SK-N-SH (cell line): ENCODE measurements at regions not wholly inside any gene's neighbourhood (a gene's known extent, or its start where the extent isn't known, plus 50 kb on each side); places are given as distances from the start of the nearest gene placed in this dataset.

Experiments used
- CTCF ChIA-PET: fragments of 300-600, 350-600 bp; formaldehyde crosslinking; extraction: SDS; loops from one replicate; lab custom pipeline; 2021; lab: Yijun Ruan, JAX
- POLR2A ChIA-PET: fragments of 350-600 bp; sonication (Branson Sonifier 250); formaldehyde crosslinking; extraction: SDS; loops from one replicate; lab custom pipeline; 2020; ENCODE audit warnings: antibody characterized with exemption, inconsistent platforms; lab: Yijun Ruan, JAX
- DNase-seq: peaks from one replicate; pipeline ENCODE4 v3.0.0; 2012
- H2AFZ ChIP-seq: fragments of 200-600 bp; sonication (generic); 2 replicates; pipeline ENCODE4 v1.8.1; 2016; ENCODE audit warnings: antibody characterized with exemption, mild to moderate bottlenecking, low read depth
- H3F3A ChIP-seq: fragments of 200-600 bp; sonication (generic); replicated peaks from 2 replicates; pipeline ENCODE3; 2016; ENCODE audit warnings: antibody characterized with exemption, mild to moderate bottlenecking; ENCODE audit not compliant: insufficient read depth
- H3K27ac ChIP-seq, 2 experiments: fragments of 200-500 bp in 1 of 2; fragments of 200-600 bp in 1 of 2; sonication (Bioruptor generic) in 1 of 2; sonication (generic), shearing (Covaris generic) in 1 of 2; 2 replicates each; pipeline versions ENCODE4 v1.5.1 to v1.6.1; 2014 to 2016; ENCODE audit warnings: low read depth in 2 of 2, inconsistent platforms in 1 of 2, low read length in 1 of 2, mild to moderate bottlenecking in 1 of 2, mixed read lengths in 1 of 2
- H3K27me3 ChIP-seq: fragments of 200-600 bp; sonication (generic), shearing (Covaris generic); 2 replicates; pipeline ENCODE4 v1.6.1; 2016; ENCODE audit warnings: mixed run types; ENCODE audit not compliant: insufficient read depth
- H3K36me3 ChIP-seq, 2 experiments: fragments of 200-500 bp in 1 of 2; fragments of 200-600 bp in 1 of 2; sonication (Bioruptor generic) in 1 of 2; sonication (generic) in 1 of 2; replicated peaks in 1 of 2; 2 replicates each; pipeline versions ENCODE3 to v1.5.1; 2014 to 2016; ENCODE audit warnings: low read length in 1 of 2, mild to moderate bottlenecking in 1 of 2; ENCODE audit not compliant: insufficient read depth in 2 of 2, control insufficient read depth in 1 of 2
- H3K4me1 ChIP-seq, 2 experiments: fragments of 200-500 bp in 1 of 2; fragments of 200-600 bp in 1 of 2; sonication (Bioruptor generic) in 1 of 2; sonication (generic), shearing (Covaris generic) in 1 of 2; 2 replicates each; pipeline versions ENCODE4 v1.5.1 to v1.6.1; 2014 to 2016; ENCODE audit warnings: low read depth in 1 of 2, low read length in 1 of 2, mixed run types in 1 of 2; ENCODE audit not compliant: insufficient read depth in 2 of 2, control insufficient read depth in 1 of 2
- H3K4me2 ChIP-seq: fragments of 200-600 bp; sonication (generic), shearing (Covaris generic); 2 replicates; pipeline ENCODE4 v1.6.1; 2017; ENCODE audit warnings: mixed run types
- H3K4me3 ChIP-seq, 2 experiments: fragments of 200-500 bp in 1 of 2; fragments of 200-600 bp in 1 of 2; sonication (Bioruptor generic) in 1 of 2; sonication (generic), shearing (Covaris generic) in 1 of 2; 2 replicates each; pipeline versions ENCODE4 v1.5.1 to v1.8.1; 2014 to 2016; ENCODE audit warnings: low read depth in 2 of 2, inconsistent platforms in 1 of 2, low read length in 1 of 2, mild to moderate bottlenecking in 1 of 2, mixed read lengths in 1 of 2, moderate library complexity in 1 of 2
- H3K79me2 ChIP-seq: fragments of 200-600 bp; sonication (generic); 2 replicates; pipeline ENCODE4 v1.8.1; 2017; ENCODE audit warnings: mild to moderate bottlenecking; ENCODE audit not compliant: insufficient read depth
- H3K9ac ChIP-seq: fragments of 200-600 bp; sonication (generic); 2 replicates; pipeline ENCODE4 v1.6.1; 2017; ENCODE audit warnings: mixed run types
- H3K9me2 ChIP-seq: fragments of 200-600 bp; sonication (generic); 2 replicates; pipeline ENCODE4 v1.6.1; 2017; ENCODE audit warnings: mixed run types
- H3K9me3 ChIP-seq: fragments of 200-600 bp; sonication (generic); 2 replicates; pipeline ENCODE4 v1.6.1; 2017; ENCODE audit warnings: mixed run types, mild to moderate bottlenecking, moderate library complexity
- H4K20me1 ChIP-seq: fragments of 200-600 bp; sonication (generic); 2 replicates; pipeline ENCODE4 v1.6.1; 2017; ENCODE audit warnings: mild to moderate bottlenecking, mixed run types; ENCODE audit not compliant: insufficient read depth
- CHD2 ChIP-seq: fragments of 150-350 bp; IDR thresholded peaks from 2 replicates; pipeline ENCODE4 v1.6.1; 2018; ENCODE audit warnings: low read length; ENCODE audit not compliant: partially characterized antibody
- CTCF ChIP-seq: fragments of 200-600 bp; sonication (generic); IDR thresholded peaks from 2 replicates; pipeline ENCODE4 v1.6.1; 2017; ENCODE audit warnings: antibody characterized with exemption, mild to moderate bottlenecking, moderate library complexity
- EZH2phosphoT487 ChIP-seq: fragments of 200-600 bp; sonication (generic); IDR thresholded peaks from 2 replicates; pipeline ENCODE4 v1.6.1; 2017; ENCODE audit warnings: low read depth, mixed run types, mild to moderate bottlenecking, antibody characterized with exemption, moderate library complexity, borderline replicate concordance
- FOSL2 ChIP-seq: IDR thresholded peaks from 2 replicates; pipeline ENCODE4 v1.4.0; 2012; ENCODE audit warnings: low read depth, mild to moderate bottlenecking, moderate library complexity, borderline replicate concordance
- FOXM1 ChIP-seq: IDR thresholded peaks from 2 replicates; pipeline ENCODE4 v1.4.0; 2012; ENCODE audit warnings: low read depth, mild to moderate bottlenecking
- GATA2 ChIP-seq: sonication (generic); formaldehyde crosslinking; IDR thresholded peaks from 2 replicates; pipeline ENCODE4 v1.5.0; 2020; ENCODE audit warnings: mild to moderate bottlenecking, missing genetic modification reagents
- JUND ChIP-seq: IDR thresholded peaks from 2 replicates; pipeline ENCODE4 v1.4.0; 2012
- MEF2A ChIP-seq: IDR thresholded peaks from 2 replicates; pipeline ENCODE4 v1.4.0; 2012; ENCODE audit warnings: low read depth, borderline replicate concordance
- MXI1 ChIP-seq: IDR thresholded peaks from 2 replicates; pipeline ENCODE4 v1.6.1; 2012; ENCODE audit warnings: mild to moderate bottlenecking, low read depth, low read length, improper control_type of control experiment
- NFIC ChIP-seq: IDR thresholded peaks from 2 replicates; pipeline ENCODE4 v1.4.0; 2012; ENCODE audit warnings: borderline replicate concordance
- NRF1 ChIP-seq: IDR thresholded peaks from 2 replicates; pipeline ENCODE4 v1.6.1; 2012; ENCODE audit warnings: low read depth, mild to moderate bottlenecking, low read length
- RCOR1 ChIP-seq: fragments of 150-350 bp; IDR thresholded peaks from 2 replicates; pipeline ENCODE4 v1.6.1; 2017; ENCODE audit warnings: antibody characterized with exemption, low read length
- REST ChIP-seq: IDR thresholded peaks from 2 replicates; pipeline ENCODE4 v1.6.1; 2012; ENCODE audit warnings: mild to moderate bottlenecking, low read depth, low read length, moderate library complexity
- RFX5 ChIP-seq: IDR thresholded peaks from 2 replicates; pipeline ENCODE4 v1.6.1; 2012; ENCODE audit warnings: mild to moderate bottlenecking, improper control_type of control experiment, low read length
- SIN3A ChIP-seq: IDR thresholded peaks from 2 replicates; pipeline ENCODE4 v1.6.1; 2012; ENCODE audit warnings: low read depth, mild to moderate bottlenecking, low read length, moderate library complexity, borderline replicate concordance
- YY1 ChIP-seq: IDR thresholded peaks from 2 replicates; pipeline ENCODE4 v1.4.0; 2012; ENCODE audit warnings: low read depth, mild to moderate bottlenecking
- WGBS: methylation state at CpG from one replicate; pipeline ENCODE4 v1.1.6; 2017; ENCODE audit warnings: low lambda C conversion rate; 5-methylcytosine and 5-hydroxymethylcytosine counted together
- TF ChIP-seq, protein P1 (sequence below): IDR thresholded peaks from 2 replicates; pipeline ENCODE4 v1.4.0; 2012; ENCODE audit warnings: low read depth, borderline replicate concordance
- TF ChIP-seq, protein P2 (sequence below): IDR thresholded peaks from 2 replicates; pipeline ENCODE4 v1.4.0; 2012; ENCODE audit warnings: low read depth, borderline replicate concordance
- TF ChIP-seq, protein P3 (sequence below): IDR thresholded peaks from 2 replicates; pipeline ENCODE4; 2012

GRCh38 chr9:23412458-23412857 is 413.6 kb downstream of the ELAVL2 start:
- H3K4me3 ChIP-seq = no peak overlapping the region
- no peaks in the 10 kb centered on the region for H3K4me1 ChIP-seq
- H2AFZ ChIP-seq = no peak overlapping the region
- H3F3A ChIP-seq = no peaks in the 10 kb centered on the region
- ChIA-PET CTCF (no interaction called here), POLR2A (no interaction called here)
- no peaks in the 10 kb centered on the region for H3K9me3 ChIP-seq
- no peaks in the 10 kb centered on the region for H3K27me3 ChIP-seq
- no peak overlapping the region for H3K4me2 ChIP-seq
- 7% methylated on average over 3 of the region's 3 CpGs for whole genome bisulfite sequencing
- H3K9me2 ChIP-seq = no peaks in the 10 kb centered on the region; the same call in 1 of the 2 replicates
- no peaks in the 10 kb centered on the region for H3K79me2 ChIP-seq
- H4K20me1 ChIP-seq = no peaks in the 10 kb centered on the region
- no peak for DNase-seq
- no peak for TF ChIP-seq FOXM1
- no peak for TF ChIP-seq NRF1
- TF ChIP-seq FOSL2 = no peak
- TF ChIP-seq CHD2 = no peak
- TF ChIP-seq SIN3A = no peak
- no peak for TF ChIP-seq REST
- TF ChIP-seq CTCF = no peak
- TF ChIP-seq, protein P1, sequence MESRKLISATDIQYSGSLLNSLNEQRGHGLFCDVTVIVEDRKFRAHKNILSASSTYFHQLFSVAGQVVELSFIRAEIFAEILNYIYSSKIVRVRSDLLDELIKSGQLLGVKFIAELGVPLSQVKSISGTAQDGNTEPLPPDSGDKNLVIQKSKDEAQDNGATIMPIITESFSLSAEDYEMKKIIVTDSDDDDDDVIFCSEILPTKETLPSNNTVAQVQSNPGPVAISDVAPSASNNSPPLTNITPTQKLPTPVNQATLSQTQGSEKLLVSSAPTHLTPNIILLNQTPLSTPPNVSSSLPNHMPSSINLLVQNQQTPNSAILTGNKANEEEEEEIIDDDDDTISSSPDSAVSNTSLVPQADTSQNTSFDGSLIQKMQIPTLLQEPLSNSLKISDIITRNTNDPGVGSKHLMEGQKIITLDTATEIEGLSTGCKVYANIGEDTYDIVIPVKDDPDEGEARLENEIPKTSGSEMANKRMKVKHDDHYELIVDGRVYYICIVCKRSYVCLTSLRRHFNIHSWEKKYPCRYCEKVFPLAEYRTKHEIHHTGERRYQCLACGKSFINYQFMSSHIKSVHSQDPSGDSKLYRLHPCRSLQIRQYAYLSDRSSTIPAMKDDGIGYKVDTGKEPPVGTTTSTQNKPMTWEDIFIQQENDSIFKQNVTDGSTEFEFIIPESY = no peak
- no peak for TF ChIP-seq GATA2 (CRISPR knock-in tag)
- no peak for TF ChIP-seq MXI1
- TF ChIP-seq RCOR1 = no peak
- TF ChIP-seq, protein P2, sequence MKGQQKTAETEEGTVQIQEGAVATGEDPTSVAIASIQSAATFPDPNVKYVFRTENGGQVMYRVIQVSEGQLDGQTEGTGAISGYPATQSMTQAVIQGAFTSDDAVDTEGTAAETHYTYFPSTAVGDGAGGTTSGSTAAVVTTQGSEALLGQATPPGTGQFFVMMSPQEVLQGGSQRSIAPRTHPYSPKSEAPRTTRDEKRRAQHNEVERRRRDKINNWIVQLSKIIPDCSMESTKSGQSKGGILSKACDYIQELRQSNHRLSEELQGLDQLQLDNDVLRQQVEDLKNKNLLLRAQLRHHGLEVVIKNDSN = no peak
- no peak for TF ChIP-seq EZH2phosphoT487
- TF ChIP-seq RFX5 = no peak
- TF ChIP-seq, protein P3, sequence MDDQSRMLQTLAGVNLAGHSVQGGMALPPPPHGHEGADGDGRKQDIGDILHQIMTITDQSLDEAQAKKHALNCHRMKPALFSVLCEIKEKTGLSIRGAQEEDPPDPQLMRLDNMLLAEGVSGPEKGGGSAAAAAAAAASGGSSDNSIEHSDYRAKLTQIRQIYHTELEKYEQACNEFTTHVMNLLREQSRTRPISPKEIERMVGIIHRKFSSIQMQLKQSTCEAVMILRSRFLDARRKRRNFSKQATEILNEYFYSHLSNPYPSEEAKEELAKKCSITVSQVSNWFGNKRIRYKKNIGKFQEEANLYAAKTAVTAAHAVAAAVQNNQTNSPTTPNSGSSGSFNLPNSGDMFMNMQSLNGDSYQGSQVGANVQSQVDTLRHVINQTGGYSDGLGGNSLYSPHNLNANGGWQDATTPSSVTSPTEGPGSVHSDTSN = no peak
- no peak for TF ChIP-seq NFIC
- no peak for TF ChIP-seq JUND
- TF ChIP-seq YY1 = no peak
- no peak for TF ChIP-seq MEF2A
- H3K9ac ChIP-seq = no peak overlapping the region
- no peaks in the 10 kb centered on the region for H3K36me3 ChIP-seq
- no peak overlapping the region for H3K27ac ChIP-seq
